PC-3 (cell line): ENCODE measurements at regions not wholly inside any gene's neighbourhood (a gene's known extent, or its start where the extent isn't known, plus 50 kb on each side); places are given as distances from the start of the nearest gene placed in this dataset.

Source experiments
- ATAC-seq: fragments of 200-7000 bp; cut with Tn5 transposase; 2 replicates; pipeline ENCODE4 v1.9.1; 2020; ENCODE audit warnings: mild to moderate bottlenecking, moderate library complexity
- BruUV-seq: library from RNA; stranded (reverse); fragments of 400-500 nt; replicated peaks from 2 replicates; lab custom pipeline; 2021; lab: Mats Ljungman, UMichigan
- CTCF ChIA-PET: fragments of 300-600 bp; sonication (Branson Sonifier 250); formaldehyde crosslinking; loops from one replicate; lab custom pipeline; 2022; ENCODE audit warnings: antibody characterized with exemption; lab: Charles Lee
- POLR2A ChIA-PET: fragments of 300-600 bp; sonication (Branson Sonifier 250); formaldehyde crosslinking; loops from one replicate; lab custom pipeline; 2022; ENCODE audit warnings: antibody characterized with exemption; ENCODE audit not compliant: unreplicated experiment; lab: Charles Lee
- DNase-seq: peaks from one replicate; pipeline ENCODE4 v3.0.0-alpha.2; 2015
- H2AFZ ChIP-seq: fragments of 300-600 bp; sonication (generic); 2 replicates; pipeline ENCODE4 v1.6.0; 2016; ENCODE audit warnings: antibody characterized with exemption, low read length
- H3F3A ChIP-seq: fragments of 300-600 bp; sonication (generic); one replicate; pipeline ENCODE4 v1.6.0; 2017; ENCODE audit warnings: antibody characterized with exemption, low read length, control low read depth, mild to moderate bottlenecking; ENCODE audit not compliant: unreplicated experiment
- H3K27ac ChIP-seq: fragments of 300-600 bp; sonication (generic); 2 replicates; pipeline ENCODE4 v1.5.1; 2016; ENCODE audit warnings: mild to moderate bottlenecking, low read length
- H3K27me3 ChIP-seq: fragments of 300-600 bp; sonication (generic); 2 replicates; pipeline ENCODE4 v1.6.1; 2016; ENCODE audit warnings: low read length, mixed read lengths
- H3K36me3 ChIP-seq: fragments of 300-600 bp; sonication (generic); 2 replicates; pipeline ENCODE4 v1.6.1; 2016; ENCODE audit warnings: low read depth, mixed run types, low read length, mixed read lengths
- H3K4me1 ChIP-seq: fragments of 300-600 bp; sonication (generic); 2 replicates; pipeline ENCODE4 v1.5.1; 2016; ENCODE audit warnings: low read length; ENCODE audit not compliant: insufficient read depth
- H3K4me2 ChIP-seq: fragments of 300-600 bp; sonication (generic); 2 replicates; pipeline ENCODE4 v1.6.0; 2016; ENCODE audit warnings: low read length
- H3K4me3 ChIP-seq: fragments of 300-600 bp; sonication (generic); 2 replicates; pipeline ENCODE4 v1.5.1; 2016; ENCODE audit warnings: mild to moderate bottlenecking, low read length, mixed read lengths
- H3K79me2 ChIP-seq: fragments of 300-600 bp; sonication (generic); 2 replicates; pipeline ENCODE4 v1.6.1; 2017; ENCODE audit warnings: low read length, mixed read lengths
- H3K9ac ChIP-seq: fragments of 300-600 bp; sonication (generic); 2 replicates; pipeline ENCODE4 v1.6.0; 2016; ENCODE audit warnings: mild to moderate bottlenecking, low read length
- H3K9me2 ChIP-seq: fragments of 300-600 bp; sonication (generic); replicated peaks from 2 replicates; pipeline ENCODE4 v1.6.1; 2016; ENCODE audit warnings: mixed run types, low read length, mixed read lengths
- H3K9me3 ChIP-seq: fragments of 300-600 bp; sonication (generic); 2 replicates; pipeline ENCODE4 v1.6.1; 2016; ENCODE audit warnings: low read length, mixed read lengths
- H4K20me1 ChIP-seq: fragments of 300-600 bp; sonication (generic); 2 replicates; pipeline ENCODE4 v1.6.1; 2016; ENCODE audit warnings: low read length, mixed read lengths
- EZH2 ChIP-seq: fragments of 300-600 bp; sonication (generic); IDR thresholded peaks from one replicate; pipeline ENCODE4 v1.6.1; 2017; ENCODE audit warnings: antibody characterized with exemption, mild to moderate bottlenecking, low read length; ENCODE audit not compliant: unreplicated experiment
- EZH2phosphoT487 ChIP-seq: fragments of 300-600 bp; sonication (generic); IDR thresholded peaks from 2 replicates; pipeline ENCODE4 v1.6.1; 2018; ENCODE audit warnings: mild to moderate bottlenecking, antibody characterized with exemption, low read length, borderline replicate concordance
- intact Hi-C: fragments of 100-400 bp; cut with micrococcal nuclease; formaldehyde crosslinking; loops from 2 replicates; pipeline ENCODE4 v1.9.0; 2023
- TF ChIP-seq, protein P1 (sequence below): fragments of 300-600 bp; sonication (generic); conservative IDR thresholded peaks from 2 replicates; pipeline ENCODE4 v1.5.1; 2017; ENCODE audit warnings: antibody characterized with exemption, low read depth, mild to moderate bottlenecking, low read length

- Histone ChIP-seq H3K27me3 (no peaks in the 10 kb centered on the region), H3K4me1 (peaks cover 37% of the 10 kb centered on the region), H3K4me2 (peak overlapping the region; percentile 62), H3K27ac (peak overlapping the region; percentile 35), H3K36me3 (no peaks in the 10 kb centered on the region), H3K9me3 (no peaks in the 10 kb centered on the region), H3K9ac (peak overlapping the region; percentile 18; the same call in 1 of the 2 replicates), H3K9me2 (no peaks in the 10 kb centered on the region), H2AFZ (no peak overlapping the region), H3K4me3 (no peak overlapping the region), H3F3A (no peaks in the 10 kb centered on the region), H3K79me2 (0 out of 2 replicates have a peak, but pooled peaks cover 10% of the 10 kb centered on the region), H4K20me1 (no peaks in the 10 kb centered on the region)
- ATAC-seq: peak; percentile 3; the same call in 1 of the 2 replicates
- POLR2A ChIA-PET: no interaction called here
- no TSS peak for BruUV-seq
- intact Hi-C loops: loop anchor here (2.0 to 10.0 kb wide), 2 partner anchors 271 to 1281 kb away; no protein-coding TSS in a partner anchor
- TF ChIP-seq EZH2: no peak
- TF ChIP-seq EZH2phosphoT487: no peak
- TF ChIP-seq, protein P1, sequence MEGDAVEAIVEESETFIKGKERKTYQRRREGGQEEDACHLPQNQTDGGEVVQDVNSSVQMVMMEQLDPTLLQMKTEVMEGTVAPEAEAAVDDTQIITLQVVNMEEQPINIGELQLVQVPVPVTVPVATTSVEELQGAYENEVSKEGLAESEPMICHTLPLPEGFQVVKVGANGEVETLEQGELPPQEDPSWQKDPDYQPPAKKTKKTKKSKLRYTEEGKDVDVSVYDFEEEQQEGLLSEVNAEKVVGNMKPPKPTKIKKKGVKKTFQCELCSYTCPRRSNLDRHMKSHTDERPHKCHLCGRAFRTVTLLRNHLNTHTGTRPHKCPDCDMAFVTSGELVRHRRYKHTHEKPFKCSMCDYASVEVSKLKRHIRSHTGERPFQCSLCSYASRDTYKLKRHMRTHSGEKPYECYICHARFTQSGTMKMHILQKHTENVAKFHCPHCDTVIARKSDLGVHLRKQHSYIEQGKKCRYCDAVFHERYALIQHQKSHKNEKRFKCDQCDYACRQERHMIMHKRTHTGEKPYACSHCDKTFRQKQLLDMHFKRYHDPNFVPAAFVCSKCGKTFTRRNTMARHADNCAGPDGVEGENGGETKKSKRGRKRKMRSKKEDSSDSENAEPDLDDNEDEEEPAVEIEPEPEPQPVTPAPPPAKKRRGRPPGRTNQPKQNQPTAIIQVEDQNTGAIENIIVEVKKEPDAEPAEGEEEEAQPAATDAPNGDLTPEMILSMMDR: no peak
- CTCF ChIA-PET: interaction anchor here (0.5 to 4.1 kb wide), 9 partner anchors 32 to 479 kb away, joined by 3 to 49 read pairs (median 9); no protein-coding TSS in a partner anchor
- no peak for DNase-seq
These were observed 61.1 kb downstream of the SLC25A47 start for GRCh38 chr14:100384277-100384676.

GRCh38 chr14:100384819-100385813, 62.0 kb downstream of the SLC25A47 start:
- no peaks in the 10 kb centered on the region for H3K27me3 ChIP-seq
- TF ChIP-seq, protein P1: peak; percentile 91
- TF ChIP-seq EZH2 (no peak), EZH2phosphoT487 (no peak)
- peak overlapping the region; percentile 62 for H3K4me2 ChIP-seq
- H3K4me1 ChIP-seq: peaks cover 37% of the 10 kb centered on the region
- no peaks in the 10 kb centered on the region for H3K9me2 ChIP-seq
- H2AFZ ChIP-seq: peak overlapping the region; percentile 43
- DNase-seq: peak; percentile 75
- no peaks in the 10 kb centered on the region for H3F3A ChIP-seq
- no peaks in the 10 kb centered on the region for H3K9me3 ChIP-seq
- no peaks in the 10 kb centered on the region for H4K20me1 ChIP-seq
- H3K36me3 ChIP-seq: no peaks in the 10 kb centered on the region
- H3K4me3 ChIP-seq: peak overlapping the region; percentile 15; the same call in 1 of the 2 replicates
- H3K27ac ChIP-seq: peak overlapping the region; percentile 35
- 0 out of 2 replicates have a peak, but pooled peaks cover 10% of the 10 kb centered on the region for H3K79me2 ChIP-seq
- no TSS peak for BruUV-seq
- intact Hi-C loops: loop anchor here (1.0 to 10.0 kb wide), 5 partner anchors 32 to 1280 kb away; no protein-coding TSS in a partner anchor
- peak overlapping the region; percentile 18 for H3K9ac ChIP-seq
- peak; percentile 55 for ATAC-seq
- ChIA-PET CTCF (interaction anchor here (0.5 to 4.1 kb wide), 16 partner anchors 23 to 1295 kb away, joined by 3 to 49 read pairs (median 4); no protein-coding TSS in a partner anchor), POLR2A (interaction anchor here (0.5 to 1.0 kb wide), 4 partner anchors 10 to 470 kb away, joined by 6 to 7 read pairs (median 7); a partner anchor contains a TSS)
